Tibial nerve (tissue), 4 donors: ENCODE measurements at regions not wholly inside any gene's neighbourhood (a gene's known extent, or its start where the extent isn't known, plus 50 kb on each side); places are given as distances from the start of the nearest gene placed in this dataset.

Experiments
- EP300 ChIP-seq, 2 donors: sonication (generic); formaldehyde crosslinking; IDR thresholded peaks; one replicate each; pipeline ENCODE4 v1.6.1; 2017; ENCODE audit warnings: antibody characterized with exemption in 2 of 2, mild to moderate bottlenecking in 1 of 2
- POLR2A ChIP-seq, 2 donors: fragments of 450-650 bp; IDR thresholded peaks; one replicate each; pipeline ENCODE4 v1.6.1; 2017; ENCODE audit warnings: antibody characterized with exemption in 2 of 2, mild to moderate bottlenecking in 2 of 2, moderate library complexity in 2 of 2
- TF ChIP-seq, protein P1 (sequence below), 5 experiments: fragments of 200-600 bp in 3 of 5; fragments of 450-650 bp in 2 of 5; sonication (generic) in 3 of 5; IDR thresholded peaks; one replicate each; pipeline ENCODE4 v1.5.1; 2016 to 2019; ENCODE audit warnings: antibody characterized with exemption in 5 of 5, mild to moderate bottlenecking in 3 of 5, moderate library complexity in 2 of 5

DNA sequence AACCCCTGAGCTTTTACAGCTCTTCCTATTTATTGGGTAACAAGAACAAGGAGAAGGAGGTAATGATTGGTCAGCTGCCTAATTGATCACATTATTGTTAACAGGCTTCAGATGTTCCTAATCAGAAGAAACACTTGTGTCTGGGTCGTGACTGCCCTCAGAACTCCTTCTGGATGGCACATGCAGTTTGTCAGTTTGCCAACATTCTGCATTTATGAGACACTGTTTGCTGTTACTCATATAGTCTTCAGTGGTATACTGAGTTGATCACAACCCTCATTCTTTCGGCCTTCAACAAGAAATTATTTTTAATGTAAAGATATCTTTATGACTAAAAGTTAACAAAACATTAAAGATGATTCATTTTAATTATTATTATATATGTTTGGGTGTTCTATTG is 95.7 kb upstream of the DOCK10 start:
- TF ChIP-seq, protein P1, sequence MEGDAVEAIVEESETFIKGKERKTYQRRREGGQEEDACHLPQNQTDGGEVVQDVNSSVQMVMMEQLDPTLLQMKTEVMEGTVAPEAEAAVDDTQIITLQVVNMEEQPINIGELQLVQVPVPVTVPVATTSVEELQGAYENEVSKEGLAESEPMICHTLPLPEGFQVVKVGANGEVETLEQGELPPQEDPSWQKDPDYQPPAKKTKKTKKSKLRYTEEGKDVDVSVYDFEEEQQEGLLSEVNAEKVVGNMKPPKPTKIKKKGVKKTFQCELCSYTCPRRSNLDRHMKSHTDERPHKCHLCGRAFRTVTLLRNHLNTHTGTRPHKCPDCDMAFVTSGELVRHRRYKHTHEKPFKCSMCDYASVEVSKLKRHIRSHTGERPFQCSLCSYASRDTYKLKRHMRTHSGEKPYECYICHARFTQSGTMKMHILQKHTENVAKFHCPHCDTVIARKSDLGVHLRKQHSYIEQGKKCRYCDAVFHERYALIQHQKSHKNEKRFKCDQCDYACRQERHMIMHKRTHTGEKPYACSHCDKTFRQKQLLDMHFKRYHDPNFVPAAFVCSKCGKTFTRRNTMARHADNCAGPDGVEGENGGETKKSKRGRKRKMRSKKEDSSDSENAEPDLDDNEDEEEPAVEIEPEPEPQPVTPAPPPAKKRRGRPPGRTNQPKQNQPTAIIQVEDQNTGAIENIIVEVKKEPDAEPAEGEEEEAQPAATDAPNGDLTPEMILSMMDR (IDR thresholded peaks at IDR 0.05): no peak
- TF ChIP-seq POLR2A (IDR thresholded peaks at IDR 0.05) (no peak), EP300 (IDR thresholded peaks at IDR 0.05) (no peak)
